K562 (cell line): ENCODE measurements at regions not wholly inside any gene's neighbourhood (a gene's known extent, or its start where the extent isn't known, plus 50 kb on each side); places are given as distances from the start of the nearest gene placed in this dataset.

Experiments used
- ATAC-seq: fragments of 200-7000 bp; cut with Tn5 transposase; 3 replicates; pipeline ENCODE4 v1.9.1; 2020; ENCODE audit warnings: moderate library complexity
- BruUV-seq: library from RNA; stranded (reverse); fragments of 400-500 nt; replicated peaks from 2 replicates; lab custom pipeline; 2021; lab: Mats Ljungman, UMichigan
- CTCF ChIA-PET: fragments of 300-600 bp; formaldehyde crosslinking; extraction: SDS; loops from one replicate; lab custom pipeline; 2021; ENCODE audit warnings: low intra/inter-chr PET ratio; lab: Yijun Ruan, JAX
- POLR2A ChIA-PET: fragments of 300-600, 350-650 bp; sonication (Branson Sonifier 250); formaldehyde crosslinking; extraction: SDS; loops from one replicate; lab custom pipeline; 2021; ENCODE audit warnings: antibody characterized with exemption, inconsistent platforms; lab: Yijun Ruan, JAX
- DNase-seq, 4 experiments: peaks; one replicate each; pipeline versions ENCODE4 v3.0.0 to v3.0.0-alpha.2; 2011 to 2018; ENCODE audit warnings: low spot score in 3 of 4, mixed read lengths in 3 of 4; ENCODE audit errors: extremely low read depth in 1 of 4
- FAIRE-seq: peaks from 2 replicates; lab custom pipeline; 2011; peaks lifted over from hg19 to GRCh38; lab: Jason Lieb, UNC
- H2AFZ ChIP-seq: 2 replicates; pipeline ENCODE4 v1.6.0; 2011; ENCODE audit warnings: low read depth, low read length, control low read depth, inconsistent platforms
- H3K27ac ChIP-seq: fragments of 200-600 bp; 3 replicates; pipeline ENCODE4 v1.8.0; 2011; ENCODE audit warnings: low read depth, mild to moderate bottlenecking, control low read depth, inconsistent platforms, low read length, moderate library complexity, mixed read lengths; ENCODE audit errors: extremely low read depth
- H3K27me3 ChIP-seq, 2 experiments: fragments of 300-600 bp in 1 of 2; 2 replicates in 1 of 2; 3 replicates in 1 of 2; pipeline versions ENCODE4 v1.6.0 to v1.8.0; 2011; ENCODE audit warnings: inconsistent platforms in 2 of 2, low read length in 2 of 2, mild to moderate bottlenecking in 1 of 2, mixed read lengths in 1 of 2, moderate library complexity in 1 of 2; ENCODE audit not compliant: control insufficient read depth in 2 of 2, insufficient read depth in 2 of 2
- H3K36me3 ChIP-seq: fragments of 300-600 bp; 3 replicates; pipeline ENCODE4 v1.8.0; 2011; ENCODE audit warnings: mild to moderate bottlenecking, low read length, inconsistent platforms; ENCODE audit not compliant: control insufficient read depth, insufficient read depth
- H3K4me1 ChIP-seq, 2 experiments: fragments of 200-600 bp in 1 of 2; replicated peaks in 1 of 2; 2 replicates in 1 of 2; 3 replicates in 1 of 2; pipeline versions ENCODE4 v1.5.1 to v1.8.0; 2011; ENCODE audit warnings: inconsistent platforms in 2 of 2, low read length in 2 of 2, mild to moderate bottlenecking in 1 of 2, mixed read lengths in 1 of 2, moderate library complexity in 1 of 2; ENCODE audit not compliant: control insufficient read depth in 2 of 2, insufficient read depth in 2 of 2
- H3K4me2 ChIP-seq: 2 replicates; pipeline ENCODE4 v1.6.1; 2011; ENCODE audit warnings: low read length, control low read depth, inconsistent platforms, mixed read lengths; ENCODE audit not compliant: insufficient read depth
- H3K4me3 ChIP-seq: fragments of 200-600 bp; sonication (generic), shearing (Covaris generic); 2 replicates; pipeline ENCODE4 v1.5.1; 2016; ENCODE audit warnings: control low read depth, inconsistent platforms
- H3K79me2 ChIP-seq: fragments of 200-600 bp; 3 replicates; pipeline ENCODE4 v1.8.0; 2011; ENCODE audit warnings: low read length, inconsistent platforms; ENCODE audit not compliant: control insufficient read depth, insufficient read depth
- H3K9ac ChIP-seq, 2 experiments: 2 replicates each; pipeline versions ENCODE4 v1.6.0 to v1.6.1; 2011; ENCODE audit warnings: low read depth in 2 of 2, low read length in 2 of 2, control low read depth in 1 of 2, inconsistent platforms in 1 of 2, mild to moderate bottlenecking in 1 of 2, mixed read lengths in 1 of 2; ENCODE audit not compliant: insufficient read depth in 1 of 2
- H3K9me1 ChIP-seq: one replicate; pipeline ENCODE4 v1.6.0; 2011; ENCODE audit warnings: inconsistent platforms, mild to moderate bottlenecking, low read length, moderate library complexity; ENCODE audit not compliant: control insufficient read depth, insufficient read depth
- H3K9me3 ChIP-seq: replicated peaks from 2 replicates; pipeline ENCODE4 v1.5.1; 2011; ENCODE audit warnings: low read depth, low read length, inconsistent platforms; ENCODE audit not compliant: control insufficient read depth, insufficient read depth
- H4K20me1 ChIP-seq: replicated peaks from 2 replicates; pipeline ENCODE4 v1.6.1; 2011; ENCODE audit warnings: low read length, inconsistent platforms, mixed read lengths; ENCODE audit not compliant: control insufficient read depth, insufficient read depth
- KDM1A ChIP-seq, 2 experiments: fragments of 450-650 bp; IDR thresholded peaks; 2 replicates each; pipeline ENCODE4 v1.6.1; 2016; ENCODE audit warnings: mild to moderate bottlenecking in 2 of 2
- MYNN ChIP-seq, 2 experiments: sonication (generic); formaldehyde crosslinking in 1 of 2; IDR thresholded peaks; 2 replicates each; pipeline versions ENCODE4 v1.5.0 to v1.6.1; 2016 to 2020; ENCODE audit warnings: antibody characterized with exemption in 1 of 2, missing genetic modification reagents in 1 of 2
- PHF21A ChIP-seq: fragments of 450-650 bp; IDR thresholded peaks from 2 replicates; pipeline ENCODE4 v1.6.1; 2017; ENCODE audit warnings: low read depth, borderline replicate concordance
- PHF8 ChIP-seq: fragments of 200-600 bp; sonication (generic); IDR thresholded peaks from 2 replicates; pipeline ENCODE4 v1.6.1; 2012; ENCODE audit warnings: mixed run types, mild to moderate bottlenecking, inconsistent platforms, low read length, moderate library complexity, borderline replicate concordance
- SIRT6 ChIP-seq: IDR thresholded peaks from one replicate; pipeline ENCODE4 v1.6.1; 2012; ENCODE audit warnings: low read depth, mild to moderate bottlenecking, control low read depth, inconsistent platforms, low read length, moderate library complexity
- YY1 ChIP-seq, 3 experiments: IDR thresholded peaks; 2 replicates each; pipeline ENCODE4 v1.6.1; 2011; ENCODE audit warnings: low read length in 2 of 3, mild to moderate bottlenecking in 2 of 3, moderate library complexity in 2 of 3, borderline replicate concordance in 1 of 3, control low read depth in 1 of 3, low read depth in 1 of 3; ENCODE audit not compliant: insufficient read depth in 3 of 3, insufficient replicate concordance in 2 of 3, control insufficient read depth in 1 of 3, insufficient read length in 1 of 3; ENCODE audit errors: extremely low read depth in 1 of 3
- ZNF263 ChIP-seq: sonication (generic); formaldehyde crosslinking; IDR thresholded peaks from 2 replicates; pipeline ENCODE4 v1.8.0; 2022; ENCODE audit warnings: mild to moderate bottlenecking, missing genetic modification reagents, borderline replicate concordance
- ZNF551 ChIP-seq: fragments of 250-450 bp; sonication (Bioruptor Pico); IDR thresholded peaks from 2 replicates; pipeline ENCODE4 v1.5.0; 2021; ENCODE audit warnings: mild to moderate bottlenecking, moderate library complexity
- WGBS: fragments of 100-300 bp; shearing (Covaris generic); methylation state at CpG from one replicate; pipeline ENCODE4 v1.1.6; 2016; ENCODE audit warnings: low coverage, mixed read lengths; ENCODE audit not compliant: insufficient coverage; ENCODE audit errors: missing lambda C conversion rate; 5-methylcytosine and 5-hydroxymethylcytosine counted together
- in situ Hi-C: fragments of 300-500 bp; cut with MboI; formaldehyde crosslinking; loops from 4 replicates; pipeline ENCODE4 v1.15.0; 2018; ENCODE audit warnings: inconsistent platforms, mixed read lengths
- intact Hi-C: fragments of 100-400 bp; cut with micrococcal nuclease; formaldehyde crosslinking; loops from 2 replicates; pipeline ENCODE4 v1.14.2; 2022
- TF ChIP-seq, protein P1 (sequence below): sonication (generic); formaldehyde crosslinking; IDR thresholded peaks from 2 replicates; pipeline ENCODE4 v1.8.0; 2022; ENCODE audit warnings: missing genetic modification reagents, mild to moderate bottlenecking, moderate library complexity, borderline replicate concordance
- TF ChIP-seq, protein P2 (sequence below): sonication (generic); IDR thresholded peaks from 2 replicates; pipeline ENCODE4 v1.6.1; 2016
- TF ChIP-seq, protein P3 (sequence below): fragments of 250-450 bp; sonication (Bioruptor Pico); IDR thresholded peaks from 2 replicates; pipeline ENCODE4 v1.5.1; 2021; ENCODE audit warnings: mild to moderate bottlenecking

DNA sequence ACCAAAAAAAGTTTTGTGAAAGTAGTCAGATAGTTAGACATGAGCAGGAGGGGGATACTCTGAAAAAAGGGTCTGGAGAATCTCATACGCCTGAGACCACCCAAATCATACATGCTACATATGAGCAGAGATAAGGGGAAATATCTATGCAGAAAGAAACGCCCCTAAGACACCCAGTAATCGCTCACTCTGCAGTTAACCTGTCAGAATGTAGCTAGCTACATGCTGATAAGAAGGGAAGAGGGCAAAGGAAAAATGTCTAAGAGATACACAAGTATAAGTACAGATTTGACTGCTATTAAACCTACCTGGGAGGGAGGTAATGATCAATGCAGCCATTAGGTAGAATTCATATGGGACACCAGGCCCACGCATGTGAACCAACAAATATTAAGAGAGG is 1159.5 kb upstream of the PCDH10 start:
- in situ Hi-C loops (no loop called here), intact Hi-C loops (no loop called here)
- Histone ChIP-seq H3K27me3 (no peaks in the 10 kb centered on the region), H4K20me1 (no peaks in the 10 kb centered on the region), H3K9me3 (no peaks in the 10 kb centered on the region), H3K9me1 (no peaks in the 10 kb centered on the region), H2AFZ (no peak overlapping the region), H3K79me2 (no peaks in the 10 kb centered on the region), H3K4me1 (no peaks in the 10 kb centered on the region), H3K27ac (no peak overlapping the region), H3K4me2 (no peak overlapping the region), H3K9ac (no peak overlapping the region), H3K4me3 (no peak overlapping the region), H3K36me3 (no peaks in the 10 kb centered on the region)
- ChIA-PET CTCF (no interaction called here), POLR2A (no interaction called here)
- ATAC-seq (no peak), FAIRE-seq (no peak), DNase-seq (no peak)
- no TSS peak for BruUV-seq
- WGBS: 2% methylated on average over 4 of the region's 4 CpGs
- TF ChIP-seq YY1 (IDR thresholded peaks at IDR 0.05; ENCODE audit: borderline replicate concordance in 1 of 3, control insufficient read depth in 1 of 3, extremely low read depth in 1 of 3, insufficient read depth in 3 of 3, insufficient read length in 1 of 3, insufficient replicate concordance in 2 of 3, low read depth in 1 of 3, low read length in 2 of 3) (no peak), ZNF263 (CRISPR knock-in tag) (no peak), ZNF551 (CRISPR knock-in tag) (no peak), PHF8 (no peak), SIRT6 (no peak), MYNN (IDR thresholded peaks at IDR 0.05) (no peak), MYNN (CRISPR knock-in tag; IDR thresholded peaks at IDR 0.05) (no peak), KDM1A (IDR thresholded peaks at IDR 0.05) (no peak), PHF21A (no peak)
- TF ChIP-seq, protein P1, sequence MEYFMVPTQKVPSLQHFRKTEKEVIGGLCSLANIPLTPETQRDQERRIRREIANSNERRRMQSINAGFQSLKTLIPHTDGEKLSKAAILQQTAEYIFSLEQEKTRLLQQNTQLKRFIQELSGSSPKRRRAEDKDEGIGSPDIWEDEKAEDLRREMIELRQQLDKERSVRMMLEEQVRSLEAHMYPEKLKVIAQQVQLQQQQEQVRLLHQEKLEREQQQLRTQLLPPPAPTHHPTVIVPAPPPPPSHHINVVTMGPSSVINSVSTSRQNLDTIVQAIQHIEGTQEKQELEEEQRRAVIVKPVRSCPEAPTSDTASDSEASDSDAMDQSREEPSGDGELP (CRISPR knock-in tag): no peak
- TF ChIP-seq, protein P2, sequence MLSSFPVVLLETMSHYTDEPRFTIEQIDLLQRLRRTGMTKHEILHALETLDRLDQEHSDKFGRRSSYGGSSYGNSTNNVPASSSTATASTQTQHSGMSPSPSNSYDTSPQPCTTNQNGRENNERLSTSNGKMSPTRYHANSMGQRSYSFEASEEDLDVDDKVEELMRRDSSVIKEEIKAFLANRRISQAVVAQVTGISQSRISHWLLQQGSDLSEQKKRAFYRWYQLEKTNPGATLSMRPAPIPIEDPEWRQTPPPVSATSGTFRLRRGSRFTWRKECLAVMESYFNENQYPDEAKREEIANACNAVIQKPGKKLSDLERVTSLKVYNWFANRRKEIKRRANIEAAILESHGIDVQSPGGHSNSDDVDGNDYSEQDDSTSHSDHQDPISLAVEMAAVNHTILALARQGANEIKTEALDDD: no peak
- TF ChIP-seq, protein P3, sequence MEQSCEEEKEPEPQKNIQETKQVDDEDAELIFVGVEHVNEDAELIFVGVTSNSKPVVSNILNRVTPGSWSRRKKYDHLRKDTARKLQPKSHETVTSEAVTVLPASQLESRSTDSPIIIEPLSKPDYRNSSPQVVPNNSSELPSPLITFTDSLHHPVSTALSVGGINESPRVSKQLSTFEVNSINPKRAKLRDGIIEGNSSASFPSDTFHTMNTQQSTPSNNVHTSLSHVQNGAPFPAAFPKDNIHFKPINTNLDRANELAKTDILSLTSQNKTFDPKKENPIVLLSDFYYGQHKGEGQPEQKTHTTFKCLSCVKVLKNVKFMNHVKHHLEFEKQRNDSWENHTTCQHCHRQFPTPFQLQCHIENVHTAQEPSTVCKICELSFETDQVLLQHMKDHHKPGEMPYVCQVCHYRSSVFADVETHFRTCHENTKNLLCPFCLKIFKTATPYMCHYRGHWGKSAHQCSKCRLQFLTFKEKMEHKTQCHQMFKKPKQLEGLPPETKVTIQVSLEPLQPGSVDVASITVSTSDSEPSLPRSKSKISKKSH (CRISPR knock-in tag): no peak
